GM04504 (cell line): ENCODE measurements at regions not wholly inside any gene's neighbourhood (a gene's known extent, or its start where the extent isn't known, plus 50 kb on each side); places are given as distances from the start of the nearest gene placed in this dataset.
"Not testable (repeated sequence)": the region's sequence is repeated elsewhere in the genome, so short reads cannot be mapped to it uniquely, and the experiment has no call there.

Experiments used
- DNase-seq: peaks from one replicate; pipeline ENCODE4 v3.0.0-alpha.2; 2012; ENCODE audit warnings: low read depth

GRCh38 chr1:168826269-168826668, 97.3 kb upstream of the DPT start:
- DNase-seq: no peak

DNA sequence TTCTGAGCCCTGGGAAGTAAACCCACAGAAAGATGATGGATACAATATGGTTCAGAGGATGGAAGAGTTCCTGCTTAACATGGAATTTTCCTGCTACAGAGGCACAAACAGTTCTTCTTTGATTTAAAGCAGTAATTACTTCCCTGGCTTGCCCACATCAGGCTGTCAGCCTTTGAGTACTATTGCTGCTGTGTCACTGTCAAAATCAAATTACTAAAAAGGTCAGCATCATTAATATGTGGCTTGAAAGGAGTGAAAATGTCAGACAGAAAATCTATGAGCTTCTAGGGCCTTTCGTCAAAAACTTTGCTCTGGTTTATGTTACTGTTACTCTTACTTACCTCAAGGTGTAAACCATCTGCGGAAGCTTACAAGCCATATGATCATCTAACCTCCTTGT, 98.6 kb upstream of the DPT start:
- no peak for DNase-seq

DNA sequence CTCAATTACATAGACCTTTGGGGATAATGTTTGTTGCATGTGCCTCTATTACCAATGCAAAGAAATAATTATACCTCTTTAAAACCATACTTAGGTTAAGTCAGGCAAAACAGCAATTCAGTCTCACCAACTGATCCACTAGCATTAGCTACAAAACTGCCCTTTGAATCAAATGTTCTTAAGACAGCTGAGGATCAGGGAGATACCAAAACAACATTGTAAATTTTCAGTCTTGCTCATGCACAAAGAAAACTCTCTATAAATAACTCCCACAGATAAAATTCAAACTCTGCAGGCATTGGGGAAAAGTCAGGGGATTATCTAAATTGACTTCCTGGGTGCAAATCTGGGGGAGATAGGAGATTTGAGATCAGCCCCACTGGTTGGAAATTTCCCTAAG, 100.9 kb upstream of the DPT start:
- DNase-seq: no peak

GRCh38 chr1:168830562-168830961, 101.6 kb upstream of the DPT start:
- no peak for DNase-seq

GRCh38 chr1:168832661-168833060, 103.7 kb upstream of the DPT start:
- no peak for DNase-seq

GRCh38 chr1:168833362-168833761, 104.4 kb upstream of the DPT start:
- no peak for DNase-seq

DNA sequence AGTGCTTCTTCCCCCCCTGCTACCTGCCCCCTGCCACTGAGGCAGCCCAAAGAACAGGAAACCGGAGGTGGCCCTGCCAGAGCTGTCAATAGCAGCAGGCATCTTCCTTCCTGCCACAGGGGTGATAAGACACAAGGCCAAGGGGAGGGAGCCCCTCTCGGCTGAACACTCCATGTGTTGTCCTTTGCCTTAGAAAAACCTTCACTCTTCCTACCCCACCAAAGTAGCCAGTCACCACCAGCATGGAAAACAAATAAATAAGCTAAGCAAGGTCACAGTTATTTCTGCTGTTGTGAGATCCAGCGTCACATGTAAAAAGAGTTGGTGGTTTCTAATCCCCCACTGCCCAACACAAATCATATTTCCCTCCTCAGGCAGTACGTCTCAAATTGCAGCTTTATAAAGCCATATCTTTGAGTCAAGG, 104.8 kb upstream of the DPT start:
- no peak for DNase-seq

DNA sequence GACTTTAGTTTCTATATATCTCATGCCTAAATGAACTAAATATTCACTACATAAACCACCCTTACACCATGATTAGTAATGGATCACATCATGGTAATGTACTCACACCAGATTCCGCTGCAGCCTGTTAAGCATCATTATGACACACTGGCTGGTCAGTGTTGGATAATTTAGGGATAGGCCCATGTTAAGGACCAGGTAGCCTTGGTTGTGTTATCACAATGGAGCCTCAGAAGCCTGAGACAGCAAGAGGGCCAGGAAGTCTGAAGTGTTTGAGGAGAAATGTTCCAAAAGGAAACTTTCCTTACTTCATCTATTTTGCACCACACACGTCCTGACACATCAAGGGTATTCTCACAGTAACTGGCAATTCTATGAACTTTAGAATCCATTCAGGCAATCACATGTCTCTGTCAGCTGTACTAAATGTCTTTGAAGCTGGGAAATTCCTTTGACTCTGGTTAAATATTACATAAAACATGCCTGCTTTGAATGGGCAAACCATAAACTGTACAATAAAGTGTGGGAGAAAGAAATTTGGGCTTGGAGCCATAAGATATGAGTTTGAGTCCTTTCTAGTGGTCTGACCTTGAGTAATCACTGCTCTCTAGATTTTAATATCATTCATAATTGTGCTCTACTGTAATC, 105.3 kb upstream of the DPT start:
- DNase-seq: no peak

DNA sequence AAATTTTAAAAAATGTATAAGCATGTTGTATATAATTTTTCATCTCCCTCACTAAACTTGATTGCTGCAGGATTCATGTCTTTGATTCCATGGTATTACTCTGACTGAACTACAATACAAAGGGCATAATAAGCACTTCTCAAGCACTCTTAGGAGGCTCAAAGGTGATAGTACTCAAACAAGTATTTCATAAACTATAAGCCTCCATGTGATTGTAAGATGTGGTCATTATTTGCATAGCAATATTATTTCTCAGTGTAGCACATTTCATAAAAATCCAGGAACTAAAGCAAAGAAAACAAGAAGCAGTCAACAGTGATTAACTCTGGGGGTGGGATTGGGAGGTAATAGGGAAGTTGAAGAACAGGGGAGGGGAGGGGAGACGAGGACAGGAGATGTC, 106.2 kb upstream of the DPT start:
- DNase-seq: no peak

- no peak for DNase-seq
These were observed 106.8 kb upstream of the DPT start for GRCh38 chr1:168835791-168836190.

DNA sequence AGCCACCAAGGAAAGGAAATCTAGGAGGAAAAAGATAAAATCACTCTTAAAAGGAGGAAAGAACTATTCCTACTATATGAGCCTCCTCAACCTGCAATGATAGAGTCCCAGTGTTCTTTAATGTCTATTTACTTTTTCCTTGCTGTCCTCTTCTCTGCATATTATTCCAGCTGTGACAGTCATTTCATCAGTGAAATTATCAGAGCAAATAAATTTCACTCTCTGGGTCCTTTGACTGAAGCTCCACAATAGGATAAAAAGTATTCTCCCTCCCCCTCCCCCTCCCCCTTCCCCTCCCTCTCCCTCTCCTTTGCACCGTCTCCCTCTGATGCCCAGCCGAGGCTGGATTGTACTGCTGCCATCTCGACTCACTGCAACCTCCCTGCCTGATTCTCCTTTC, 107.5 kb upstream of the DPT start:
- no peak for DNase-seq

DNA sequence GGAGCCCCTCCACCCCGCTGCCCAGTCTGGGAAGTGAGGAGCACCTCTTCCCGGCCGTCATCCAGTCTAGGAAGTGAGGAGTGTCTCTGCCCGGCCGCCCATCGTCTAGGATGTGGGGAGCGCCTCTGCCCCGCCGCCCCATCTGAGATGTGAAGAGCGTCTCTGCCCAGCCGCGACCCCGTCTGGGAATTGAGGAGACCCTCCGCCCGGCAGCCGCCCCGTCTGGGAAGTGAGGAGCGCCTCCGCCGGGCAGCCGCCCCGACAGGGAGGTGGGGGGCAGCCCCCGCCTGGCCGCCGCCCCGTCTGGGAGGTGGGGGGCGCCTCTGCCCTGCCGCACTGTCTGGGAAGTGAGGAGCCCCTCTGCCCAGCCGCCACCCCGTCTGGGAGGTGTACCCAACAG, 108.2 kb upstream of the DPT start:
- DNase-seq: not testable (repeated sequence)

GRCh38 chr1:168842306-168842705, 113.3 kb upstream of the DPT start:
- DNase-seq: no peak

- no peak for DNase-seq
These were observed 113.9 kb upstream of the DPT start for GRCh38 chr1:168842916-168843315.

- DNase-seq: no peak
These were observed 114.4 kb upstream of the DPT start for GRCh38 chr1:168843401-168843800.

- DNase-seq: no peak
These were observed 114.9 kb upstream of the DPT start for GRCh38 chr1:168843950-168844349.

- DNase-seq: no peak
These were observed 116.1 kb upstream of the DPT start for GRCh38 chr1:168845140-168845539.

DNA sequence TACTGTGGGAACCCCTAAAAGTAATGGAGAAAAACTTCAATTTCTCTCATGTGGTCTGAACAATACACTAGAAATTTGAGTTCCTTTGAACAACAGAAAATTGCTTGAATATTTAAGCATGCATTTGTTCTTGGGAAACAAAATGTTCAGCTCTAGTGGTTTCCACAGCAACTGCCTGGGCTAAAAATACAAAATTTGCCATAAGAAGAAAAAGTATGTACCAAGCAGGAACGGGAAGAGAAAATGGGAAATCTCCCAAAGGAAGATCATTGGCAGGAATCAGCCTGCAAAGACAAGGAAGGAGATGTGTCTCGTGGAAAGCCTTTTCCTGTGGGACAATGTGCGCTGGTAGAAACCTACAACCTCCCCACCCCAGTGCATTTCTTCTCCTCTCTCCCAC, 119.0 kb upstream of the DPT start:
- DNase-seq: no peak

GRCh38 chr1:168861421-168862004, 132.5 kb upstream of the DPT start:
- peak; percentile 0 for DNase-seq

GRCh38 chr1:168863772-168864171, 134.8 kb upstream of the DPT start:
- DNase-seq: no peak

- no peak for DNase-seq
These were observed 135.3 kb upstream of the DPT start for GRCh38 chr1:168864266-168864665.

GRCh38 chr1:168865850-168866620, 137.0 kb upstream of the DPT start:
- no peak for DNase-seq

DNA sequence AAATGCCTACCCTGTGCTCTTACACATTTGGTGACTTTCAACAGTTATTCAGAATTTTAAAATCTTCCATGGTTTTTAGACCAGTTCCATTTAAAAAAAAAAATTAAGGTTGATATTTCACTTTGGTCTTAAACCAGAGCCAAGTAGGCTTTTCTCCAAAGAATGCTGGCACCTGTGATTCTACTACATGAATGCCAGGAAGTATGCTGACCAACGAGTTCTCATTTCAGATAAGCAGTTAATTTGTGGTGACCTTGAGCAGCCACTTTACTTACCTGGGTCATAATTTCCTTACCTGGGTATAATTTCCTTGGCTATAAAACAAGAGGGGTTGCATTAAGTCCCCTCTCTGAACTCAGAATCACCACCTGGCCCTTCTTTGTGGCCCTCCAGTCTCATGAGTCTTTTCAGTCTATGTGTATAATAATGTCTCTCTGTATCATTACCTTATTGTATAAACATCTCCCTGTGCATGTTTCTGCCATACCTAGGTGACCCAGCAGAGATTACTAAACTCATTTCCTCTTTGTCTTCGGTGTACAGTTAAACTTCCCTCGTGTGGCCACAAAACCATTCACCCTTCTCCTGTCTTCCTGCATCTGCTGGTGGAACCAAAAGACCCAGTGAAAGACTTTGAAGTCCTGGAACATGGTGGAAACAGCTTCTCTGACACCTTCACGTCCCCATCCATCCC, 139.1 kb upstream of the DPT start:
- DNase-seq: no peak
